HG02840 (cell line): ENCODE measurements at regions not wholly inside any gene's neighbourhood (a gene's known extent, or its start where the extent isn't known, plus 50 kb on each side); places are given as distances from the start of the nearest gene placed in this dataset.

Experiments used
- ATAC-seq: cut with Tn5 transposase; IDR thresholded peaks from one replicate; pipeline ENCODE4 v1.9.1; 2021; ENCODE audit warnings: mild to moderate bottlenecking, moderate library complexity, moderate number of reproducible peaks; ENCODE audit not compliant: unreplicated experiment, low FRiP score

- ATAC-seq, result no peak
Measured at GRCh38 chr10:78863140-78863905, 205.4 kb upstream of the ZMIZ1 start.

- ATAC-seq, result no peak
Measured at GRCh38 chr10:78863906-78864239, 204.9 kb upstream of the ZMIZ1 start.

GRCh38 chr10:78864761-78865537 lies 203.8 kb upstream of the ZMIZ1 start:
- no peak for ATAC-seq

DNA sequence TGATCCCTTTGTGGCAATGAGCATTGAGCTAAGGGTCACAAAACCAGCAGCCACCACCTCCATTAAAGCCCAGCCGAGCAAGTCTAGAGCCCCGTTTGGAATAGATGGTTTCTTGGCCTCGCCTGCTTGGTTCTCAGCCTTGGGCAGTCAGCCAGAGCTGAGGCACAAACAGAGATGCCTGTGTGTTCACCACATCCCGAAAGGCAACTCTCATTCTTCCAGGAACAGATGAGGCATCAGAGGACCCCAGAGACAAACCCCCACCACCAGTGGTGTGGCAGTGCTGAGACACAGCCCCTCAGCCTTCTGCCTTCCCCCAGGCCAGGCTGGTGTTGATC lies 203.3 kb upstream of the ZMIZ1 start:
- ATAC-seq, result no peak

GRCh38 chr10:78865931-78866717 lies 202.6 kb upstream of the ZMIZ1 start:
- ATAC-seq, result no peak

DNA sequence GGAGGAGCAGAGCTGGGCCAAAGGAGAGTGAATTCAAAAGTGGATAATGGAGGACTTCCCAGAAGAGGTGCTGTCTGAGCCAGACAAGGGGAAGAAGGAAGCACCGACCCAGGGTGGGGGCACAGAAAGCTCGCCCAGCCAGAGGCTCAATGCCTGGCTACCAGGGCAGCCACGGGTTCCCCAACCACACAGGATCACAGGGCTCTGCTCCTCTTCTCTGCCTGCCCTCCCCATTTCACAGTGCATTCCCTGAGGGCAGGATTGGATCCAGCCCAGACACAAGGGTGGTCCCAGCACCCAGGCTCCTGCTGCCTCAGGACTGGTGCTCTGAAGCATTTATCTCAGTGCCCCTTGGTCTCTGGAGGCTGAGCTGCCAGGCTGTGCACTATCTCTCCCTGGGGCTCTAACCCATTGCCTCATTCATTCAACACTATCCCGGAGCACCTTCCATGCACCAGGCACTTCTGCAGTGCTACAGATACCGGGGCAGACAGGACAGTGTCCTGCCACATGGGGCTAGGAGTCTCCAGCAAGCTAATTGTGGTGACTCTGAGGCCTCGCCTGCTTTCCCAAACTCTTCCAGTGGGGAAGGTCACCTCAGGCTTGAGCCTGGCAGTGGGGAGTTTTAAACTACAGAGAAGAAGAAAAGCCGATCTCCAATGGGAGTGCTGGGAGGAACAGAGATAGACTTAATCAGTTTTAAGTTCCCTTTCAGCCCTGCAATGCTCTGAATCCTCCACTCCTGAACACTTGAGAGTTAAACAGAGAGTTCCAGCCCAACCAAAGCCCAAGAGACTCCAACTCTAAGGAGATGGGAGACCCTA lies 201.8 kb upstream of the ZMIZ1 start:
- no peak for ATAC-seq

GRCh38 chr10:78867555-78867939 lies 201.2 kb upstream of the ZMIZ1 start:
- ATAC-seq, result no peak

GRCh38 chr10:78868048-78868447 lies 200.7 kb upstream of the ZMIZ1 start:
- no peak for ATAC-seq

- ATAC-seq, result no peak
Measured at GRCh38 chr10:78868456-78868855, 200.3 kb upstream of the ZMIZ1 start.

DNA sequence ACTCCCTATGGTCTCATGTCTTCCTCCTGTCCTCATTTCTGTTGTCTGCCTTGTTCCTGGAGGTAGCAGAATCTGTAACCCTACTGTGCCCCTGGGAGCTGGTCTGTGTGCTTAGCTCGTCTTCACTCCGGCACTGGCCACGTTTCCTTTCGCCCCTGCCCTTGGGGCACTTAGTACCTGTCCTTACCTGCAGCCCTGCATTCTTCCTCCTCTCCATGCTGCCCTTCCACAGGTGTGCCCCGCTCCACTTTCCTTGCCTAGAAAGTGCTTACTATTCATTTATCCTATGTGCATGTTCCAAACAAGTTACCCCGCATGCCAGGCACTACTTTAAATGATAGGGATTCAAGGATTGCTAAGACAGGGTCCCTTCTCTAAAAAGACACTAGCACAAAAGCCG lies 199.9 kb upstream of the ZMIZ1 start:
- ATAC-seq, result no peak

GRCh38 chr10:78869508-78870454 lies 199.0 kb upstream of the ZMIZ1 start:
- no peak for ATAC-seq

GRCh38 chr10:78870458-78870857 lies 198.3 kb upstream of the ZMIZ1 start:
- ATAC-seq, result no peak

- no peak for ATAC-seq
Measured at GRCh38 chr10:78871796-78872195, 197.0 kb upstream of the ZMIZ1 start.

DNA sequence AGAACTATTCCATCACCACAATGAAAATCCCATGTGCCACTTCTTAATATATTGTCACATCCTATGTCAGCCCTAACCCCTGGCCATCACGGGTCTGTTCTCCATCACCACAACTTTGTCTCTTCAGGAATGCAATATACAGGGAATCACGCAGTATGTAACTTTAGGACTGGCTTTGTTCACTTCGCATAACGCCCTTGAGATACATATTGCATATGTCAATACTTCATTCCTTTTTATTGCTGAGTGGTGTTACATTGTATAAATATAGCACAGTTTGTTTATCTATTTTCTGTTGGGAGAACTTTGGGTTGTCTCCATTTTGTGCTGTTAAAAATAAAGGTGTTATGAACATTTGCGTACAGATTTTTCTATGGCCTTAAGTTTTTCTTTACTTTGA lies 195.4 kb upstream of the ZMIZ1 start:
- no peak for ATAC-seq

DNA sequence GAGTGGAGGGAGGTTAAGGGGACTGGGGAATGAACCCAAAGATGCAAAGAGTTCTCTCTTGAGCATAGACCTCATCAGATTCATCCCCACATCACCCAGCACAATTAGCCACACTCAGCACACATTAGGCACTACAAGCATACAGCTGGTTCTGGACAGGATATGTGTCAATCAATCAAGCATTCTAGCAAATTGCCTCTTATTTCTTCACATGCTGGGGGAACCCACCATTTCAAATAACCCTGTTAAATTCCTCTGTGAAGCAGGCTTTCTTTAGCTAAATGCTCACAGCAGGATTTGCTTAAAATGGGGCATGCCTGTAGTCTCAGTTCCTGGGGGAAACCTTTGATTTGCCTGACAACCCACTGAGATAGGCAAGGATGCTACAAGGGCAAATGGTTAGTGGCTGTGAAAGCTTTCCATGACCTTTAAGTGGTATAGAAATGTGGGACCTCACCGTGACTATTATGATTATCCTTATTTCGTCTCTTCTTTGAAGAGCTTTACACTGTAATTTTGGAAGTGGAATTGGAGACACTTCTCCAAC lies 193.4 kb upstream of the ZMIZ1 start:
- no peak for ATAC-seq

DNA sequence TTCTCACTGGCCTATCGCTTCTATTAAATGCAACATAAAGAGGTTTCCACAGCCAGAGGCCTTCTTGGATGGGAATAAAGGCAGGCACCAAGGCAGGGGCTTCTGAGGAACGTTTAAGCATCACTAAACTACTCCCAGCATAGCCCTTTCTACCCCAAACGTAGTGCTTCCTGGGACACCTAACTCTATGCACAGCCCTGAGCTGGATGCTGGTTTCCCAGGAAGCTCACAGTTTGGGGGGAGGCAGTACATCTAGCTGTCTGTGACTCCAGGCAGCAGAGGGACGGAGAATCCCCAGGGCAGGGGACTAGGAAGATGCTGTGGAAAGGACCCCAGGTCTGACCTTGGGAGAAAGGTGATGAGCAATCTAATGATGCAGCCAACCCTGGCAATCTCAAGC lies 192.8 kb upstream of the ZMIZ1 start:
- no peak for ATAC-seq

- no peak for ATAC-seq
Measured at GRCh38 chr10:78876449-78876848, 192.3 kb upstream of the ZMIZ1 start.

DNA sequence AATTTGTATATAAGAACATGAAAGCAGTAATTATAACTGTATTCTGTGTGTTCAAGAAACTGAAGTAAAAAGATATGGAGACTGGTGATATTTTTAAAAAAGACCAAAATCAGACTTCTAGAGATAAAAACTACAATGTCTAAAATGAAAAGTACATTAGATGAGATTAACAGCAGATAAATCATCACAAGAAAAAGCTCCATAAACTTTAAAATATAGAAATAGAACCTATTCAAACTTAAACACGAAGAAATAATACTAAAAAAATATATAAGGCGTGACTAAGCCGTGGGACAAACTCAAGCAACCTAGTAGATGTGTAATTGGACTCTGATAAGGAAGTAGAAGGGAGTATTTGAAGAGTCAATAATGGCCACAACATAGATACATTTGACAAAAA lies 189.1 kb upstream of the ZMIZ1 start:
- ATAC-seq, result no peak

DNA sequence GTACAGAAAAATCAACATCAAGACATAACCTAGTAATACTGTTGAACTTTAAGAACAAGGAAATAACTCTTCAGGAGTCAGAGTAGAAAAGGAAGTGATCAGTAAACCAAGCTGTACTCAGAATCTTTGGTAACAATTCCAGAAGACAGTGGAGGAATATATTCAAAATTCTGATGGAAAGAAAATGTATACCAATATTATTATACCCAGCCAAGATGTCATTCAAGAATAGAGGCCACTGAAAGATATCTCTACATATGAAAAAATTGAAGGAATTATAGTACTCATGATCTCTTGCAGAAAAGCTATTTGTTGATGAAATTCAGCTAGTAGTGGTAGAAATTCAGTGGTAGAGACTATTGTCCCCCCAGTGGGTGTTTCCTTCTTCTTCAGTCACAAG lies 182.6 kb upstream of the ZMIZ1 start:
- ATAC-seq, result no peak
